NCI-H69 (cell line): ENCODE measurements at regions not wholly inside any gene's neighbourhood (a gene's known extent, or its start where the extent isn't known, plus 50 kb on each side); places are given as distances from the start of the nearest gene placed in this dataset.
A peak's percentile ranks its signal among the peaks of the same experiment; 100 is the strongest.

Experiments
- DNase-seq: peaks from one replicate; lab custom pipeline; 2025; lab: John Stamatoyannopoulos, UW

DNA sequence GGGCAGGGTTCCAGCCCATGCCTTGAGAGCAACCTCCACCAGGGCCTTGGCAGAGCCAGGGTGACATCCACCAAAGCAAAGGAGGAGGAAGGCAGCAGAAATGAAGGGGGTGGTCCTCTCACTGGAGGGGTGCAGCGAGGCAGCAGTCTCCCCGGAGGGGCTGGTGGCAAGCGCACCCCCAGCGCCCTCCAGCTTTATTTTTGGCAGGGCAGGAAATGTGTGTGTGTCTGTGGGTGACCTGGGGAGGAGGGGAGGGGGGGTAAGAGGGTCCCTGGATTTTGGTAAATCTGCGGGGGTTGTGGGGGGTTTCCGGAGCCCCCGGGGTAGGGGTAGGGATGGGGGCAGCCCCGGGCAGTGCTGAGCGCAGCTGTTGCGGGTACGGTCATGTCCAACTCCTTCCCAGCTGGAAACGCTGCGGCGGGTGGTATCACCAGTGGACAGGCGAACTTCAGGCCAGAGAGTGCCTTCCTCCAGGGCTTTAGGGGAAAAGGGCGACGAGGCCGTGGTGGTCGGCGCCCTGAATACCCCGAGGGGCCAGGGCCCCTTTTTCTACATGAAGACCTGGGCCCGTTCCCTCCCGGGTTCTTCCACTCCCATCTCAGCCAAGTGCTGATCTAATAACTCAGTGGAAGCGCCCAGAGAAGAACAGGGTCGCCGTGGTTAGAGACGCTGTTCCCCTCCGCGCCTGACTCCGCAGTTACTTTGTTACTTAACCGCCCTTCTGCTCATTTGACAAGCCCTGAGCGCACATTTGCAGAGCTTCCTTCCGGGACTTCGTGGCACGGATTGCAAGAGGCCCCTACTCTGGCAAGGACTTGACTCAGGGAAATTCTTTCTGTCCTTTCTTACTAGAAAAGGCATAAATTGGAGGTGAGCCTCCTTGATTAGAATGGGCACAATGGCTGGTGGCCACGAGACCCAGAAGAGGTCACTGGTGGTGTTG lies 55.2 kb downstream of the FOS start:
- DNase-seq: no peak

DNA sequence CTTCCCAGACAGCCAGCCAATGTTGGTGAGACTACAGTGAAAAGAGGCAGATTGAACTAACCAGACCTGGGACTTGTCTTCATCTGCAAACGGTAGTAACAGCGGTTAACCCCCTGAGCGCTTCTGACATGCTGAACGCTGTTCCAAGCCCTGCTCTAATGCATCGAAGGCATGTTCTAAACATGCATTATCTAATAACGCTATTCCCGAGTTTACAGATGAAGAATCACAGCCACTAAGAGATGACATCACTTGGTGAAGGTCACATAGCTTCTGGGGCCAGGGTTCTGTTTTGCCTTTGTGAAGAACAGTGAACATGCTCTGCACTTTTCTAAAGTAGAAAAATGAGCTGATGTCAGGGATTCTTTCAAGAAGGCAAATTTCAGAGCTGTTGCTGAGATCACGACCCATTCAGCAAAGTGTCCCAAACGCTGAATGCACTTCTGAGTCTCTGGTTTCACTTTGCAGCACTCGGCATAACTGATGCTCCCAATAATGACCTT lies 56.0 kb downstream of the FOS start:
- no peak for DNase-seq

DNA sequence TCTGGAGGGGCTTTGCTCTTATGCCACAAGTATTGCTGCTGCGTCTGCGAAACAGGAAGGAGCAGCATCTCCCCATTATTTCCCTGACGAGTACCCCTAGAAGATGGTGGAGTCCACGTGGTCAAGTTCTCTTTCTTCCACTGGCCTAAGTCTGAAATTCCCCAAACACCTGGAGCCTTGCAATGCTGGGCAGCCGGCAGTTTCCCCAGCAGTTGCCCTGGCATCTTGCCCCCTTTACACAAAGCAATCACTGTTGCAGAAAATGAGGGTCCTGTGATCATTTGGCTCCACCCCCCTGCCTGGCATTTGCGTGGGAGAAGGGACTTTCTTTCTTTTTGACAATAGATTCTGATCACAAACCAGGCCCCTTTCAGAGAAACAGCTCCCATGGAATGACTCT lies 56.9 kb downstream of the FOS start:
- peak; percentile 38 for DNase-seq

DNA sequence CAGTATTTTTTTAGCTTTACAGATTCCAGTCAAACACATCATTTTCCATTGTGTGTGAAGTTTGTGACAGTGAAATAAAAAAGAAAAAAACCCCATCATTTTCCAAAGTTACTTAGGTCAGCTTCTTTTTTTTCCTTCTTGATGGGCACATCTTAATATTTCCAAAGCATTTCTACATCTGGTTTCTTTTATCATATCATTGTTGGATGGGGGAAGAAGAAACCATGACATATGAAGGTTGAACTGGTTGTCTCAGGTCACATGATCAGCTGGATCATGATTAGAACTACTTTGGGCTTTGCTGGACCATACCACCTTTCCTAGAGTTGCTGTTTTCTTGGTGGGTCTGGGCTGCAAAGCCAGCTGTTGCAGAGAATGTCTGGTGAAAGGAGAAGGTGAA lies 59.8 kb downstream of the FOS start:
- DNase-seq: no peak

DNA sequence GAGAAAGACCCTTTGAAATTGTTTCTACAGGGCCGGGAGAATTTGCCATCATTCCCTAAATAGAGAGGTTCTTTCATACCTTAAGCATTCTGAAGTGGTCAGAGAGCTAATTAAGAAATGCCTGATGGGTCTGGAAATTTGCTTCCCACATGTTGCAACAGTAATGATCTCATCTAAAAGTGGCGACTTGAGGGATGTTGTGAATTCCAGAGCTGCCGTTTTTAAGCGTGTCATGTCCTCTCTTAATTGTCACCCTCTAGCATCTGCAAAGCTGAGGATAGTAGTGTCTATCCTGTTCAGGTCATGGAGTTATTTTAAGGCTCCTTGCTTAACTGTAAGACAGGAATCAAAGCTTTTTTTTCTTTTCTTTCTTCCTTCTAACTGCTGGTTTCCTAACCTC lies 60.4 kb downstream of the FOS start:
- no peak for DNase-seq

DNA sequence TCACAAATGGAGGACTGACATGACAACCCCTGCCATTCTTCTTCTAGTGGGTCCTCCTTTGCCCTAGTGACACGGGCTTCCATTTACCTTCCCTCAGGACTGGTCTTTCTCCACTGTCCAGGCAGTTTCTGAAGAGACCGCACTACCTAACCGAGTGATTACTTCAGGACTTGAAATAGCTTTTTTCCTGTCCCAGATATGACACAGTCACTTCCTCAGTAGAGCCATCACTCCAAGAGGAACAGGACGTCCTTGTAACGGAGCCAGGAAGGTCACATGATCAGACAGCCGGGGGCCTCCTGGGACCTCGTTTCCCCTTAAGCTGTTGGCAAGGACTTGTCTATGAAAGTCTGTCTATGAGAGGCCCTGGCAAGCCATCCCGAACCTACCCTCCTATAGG lies 62.3 kb downstream of the FOS start:
- no peak for DNase-seq

DNA sequence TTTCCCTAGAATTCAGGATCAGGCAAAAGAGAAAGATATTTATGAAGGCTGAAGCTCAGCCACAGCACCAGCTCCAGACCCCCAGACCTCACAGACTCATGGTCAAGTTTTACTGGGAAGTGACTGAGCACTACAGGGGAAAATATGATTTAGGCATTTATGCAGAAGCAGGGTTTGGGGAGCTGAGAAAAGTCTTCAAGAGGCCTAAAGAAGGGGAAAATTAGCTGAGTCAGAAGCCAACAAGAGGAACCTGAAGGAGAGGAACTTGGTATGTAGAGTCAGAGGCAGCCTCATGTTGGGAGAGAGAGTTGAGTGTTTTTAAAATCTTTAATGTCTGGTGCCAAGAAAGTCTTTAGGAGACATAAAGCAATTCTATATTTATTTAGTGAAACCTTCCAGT lies 63.0 kb downstream of the FOS start:
- no peak for DNase-seq

DNA sequence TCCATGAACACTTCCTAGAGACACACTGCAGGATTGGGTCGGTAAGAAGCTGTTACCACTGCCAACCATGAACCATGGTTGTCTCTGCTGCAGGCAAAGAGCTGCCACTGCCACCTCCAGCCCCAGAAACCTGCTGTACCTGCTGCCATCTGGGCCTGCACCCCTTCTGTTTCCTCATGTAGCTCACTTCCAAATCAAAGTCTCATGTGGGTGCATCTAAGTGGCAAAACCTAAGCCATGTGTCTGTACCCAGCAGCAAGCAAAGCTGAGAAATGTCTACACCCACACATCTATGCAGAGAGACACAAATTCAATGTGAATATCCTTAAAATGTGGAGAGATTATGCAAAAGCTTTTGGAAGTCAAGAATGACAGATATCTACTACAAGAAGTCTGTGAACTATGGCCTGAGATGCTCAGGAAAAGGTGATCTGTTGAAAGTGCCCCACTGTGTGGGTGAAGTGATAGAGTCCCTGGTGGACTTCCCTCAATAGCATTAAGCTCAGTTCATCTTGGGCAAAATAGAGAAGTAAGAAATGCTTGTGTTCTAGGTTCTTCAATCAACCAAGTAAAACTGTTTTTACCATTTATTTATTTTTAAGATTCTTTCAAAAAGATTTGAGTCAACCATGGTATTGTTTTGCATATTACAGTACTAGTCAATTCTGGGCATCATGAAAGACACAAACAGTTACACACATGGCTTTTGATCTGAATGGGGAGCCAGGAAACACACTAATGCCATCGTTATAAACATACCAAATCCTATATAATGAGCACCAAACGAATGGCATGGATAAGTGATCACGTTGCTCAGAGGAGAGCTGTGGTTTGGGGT lies 64.4 kb downstream of the FOS start:
- no peak for DNase-seq

DNA sequence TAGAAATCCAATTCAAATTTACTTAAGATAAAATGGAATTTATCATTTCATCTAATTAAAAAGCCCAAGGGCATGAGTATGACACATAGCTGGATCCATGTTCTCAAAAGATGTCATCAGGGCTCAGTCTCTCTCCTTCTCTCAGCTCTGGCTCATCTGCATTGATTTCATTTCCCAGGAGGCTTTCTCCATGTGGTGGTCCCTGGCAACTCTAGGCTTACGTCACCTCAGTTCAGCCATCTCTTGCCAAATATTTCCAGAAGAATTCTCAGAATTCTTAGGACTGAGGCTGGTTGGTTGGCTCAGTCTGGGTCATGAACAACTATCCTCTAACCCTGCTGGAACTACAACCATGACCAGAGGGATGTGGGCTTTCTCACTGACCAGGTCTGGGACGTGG lies 65.3 kb downstream of the FOS start:
- no peak for DNase-seq

DNA sequence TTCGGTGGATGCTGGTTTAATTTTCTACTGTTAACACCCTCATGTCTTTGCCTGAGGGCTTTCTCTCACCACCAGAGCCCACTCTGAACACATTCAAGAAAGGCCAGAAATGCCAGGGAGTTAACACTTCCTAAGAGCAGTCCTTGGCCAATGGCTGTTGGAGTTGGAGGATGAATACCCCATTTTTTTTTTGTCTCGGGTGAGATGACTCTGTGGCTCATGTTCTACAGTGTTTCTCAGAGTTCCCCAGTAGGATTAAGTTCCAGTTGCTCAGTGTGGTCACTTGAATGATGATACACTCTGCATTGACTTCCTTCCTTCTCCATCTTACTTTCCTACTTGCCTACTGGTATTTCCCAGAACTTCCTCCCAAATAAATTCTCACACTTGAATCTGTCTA lies 65.8 kb downstream of the FOS start:
- no peak for DNase-seq

DNA sequence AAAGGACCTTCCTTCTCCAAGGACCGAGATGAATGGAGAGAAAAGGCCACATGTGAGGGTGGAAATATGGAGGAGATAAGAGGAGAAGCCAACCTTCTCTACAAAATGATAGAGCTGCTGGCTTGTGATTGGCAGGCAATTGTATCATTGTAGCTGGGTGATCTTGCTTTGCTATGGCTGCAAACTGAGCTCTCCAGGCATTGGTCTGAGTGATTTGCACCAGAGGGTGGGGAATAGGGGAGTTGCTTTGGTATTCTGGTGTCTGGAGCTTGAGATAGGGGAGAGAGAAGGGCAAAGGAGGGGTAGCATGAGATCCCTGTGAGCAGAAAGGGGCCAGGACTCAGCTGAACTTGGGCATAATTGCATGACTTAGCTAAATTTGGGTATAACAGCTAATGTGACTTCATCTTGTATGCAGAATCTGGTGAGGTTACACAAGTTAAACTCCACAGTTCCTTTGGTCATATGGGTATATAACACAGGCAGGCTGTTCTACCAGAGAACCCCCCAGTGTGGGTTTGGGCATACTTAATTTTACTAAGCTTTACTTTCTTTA lies 72.0 kb downstream of the FOS start:
- DNase-seq: no peak

DNA sequence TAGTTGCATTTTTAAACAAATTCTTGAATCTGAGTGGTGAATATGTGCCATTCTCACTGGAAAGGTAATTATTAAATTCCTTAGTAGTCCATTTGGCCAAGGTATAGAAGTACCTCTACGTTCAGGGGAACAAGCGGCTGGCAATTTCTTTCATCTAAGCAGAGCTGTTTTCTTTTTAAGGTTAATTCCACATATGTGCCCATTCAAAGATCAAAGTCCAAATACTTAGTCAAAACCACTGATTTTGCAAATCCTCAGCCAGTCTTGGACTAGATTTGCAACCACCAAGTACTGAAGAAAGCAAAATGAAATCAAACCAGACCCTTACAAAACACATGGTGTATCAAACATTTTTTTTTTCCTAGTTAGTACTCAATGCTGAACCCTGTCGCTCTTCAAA lies 68.7 kb upstream of the JDP2 start:
- no peak for DNase-seq

DNA sequence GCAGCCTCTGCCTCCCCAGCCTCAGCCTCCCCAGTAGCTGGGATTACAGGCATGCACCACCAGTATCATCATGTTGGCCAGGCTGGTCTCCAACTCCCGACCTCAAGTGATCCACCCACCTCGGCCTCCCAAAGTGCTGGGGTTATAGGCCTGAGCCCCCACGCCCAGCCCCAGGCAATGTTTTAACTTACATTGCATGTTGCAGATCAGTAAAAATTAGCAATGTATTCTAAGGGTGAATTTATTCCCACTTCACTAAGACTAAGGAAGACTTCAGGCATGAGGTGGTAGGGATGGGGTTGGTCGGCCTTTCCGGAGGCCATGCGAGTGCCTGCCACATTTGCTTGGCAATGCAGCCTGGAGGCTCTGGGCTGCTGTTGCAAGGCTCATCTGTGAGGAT lies 66.8 kb upstream of the JDP2 start:
- DNase-seq: no peak

DNA sequence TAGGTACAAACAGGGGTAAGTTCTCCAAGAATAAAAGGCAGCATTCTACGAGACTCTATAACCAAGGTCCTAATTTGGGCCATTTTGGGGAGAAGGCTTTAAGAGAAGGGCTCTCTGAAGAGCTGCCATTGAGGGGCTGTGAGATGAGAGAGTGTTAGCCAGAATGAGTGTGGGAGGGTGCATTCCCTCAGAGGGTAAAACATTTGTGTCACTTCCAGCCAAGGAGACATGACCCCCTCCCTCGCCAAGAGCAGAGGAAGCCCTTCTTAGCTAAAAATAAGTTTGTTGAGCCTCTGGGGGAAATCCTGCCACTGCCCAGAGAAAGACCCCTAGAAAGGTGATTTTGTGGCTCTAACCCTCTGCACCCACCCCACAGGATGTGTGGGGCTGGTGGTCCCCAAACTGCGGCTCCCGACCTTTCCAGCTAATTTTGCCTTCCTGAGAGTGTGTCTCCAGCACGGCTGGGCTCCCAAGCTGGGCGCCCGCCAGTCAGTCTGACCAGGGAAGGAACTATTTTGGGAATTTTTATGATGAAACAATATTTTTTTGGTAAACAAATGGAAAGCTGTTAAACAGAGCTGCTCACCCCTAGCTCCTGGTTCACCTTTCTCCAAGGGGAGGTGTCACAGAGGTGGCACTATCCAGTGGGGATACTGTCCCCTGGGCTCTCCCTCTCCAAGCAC lies 65.9 kb upstream of the JDP2 start:
- DNase-seq: no peak

DNA sequence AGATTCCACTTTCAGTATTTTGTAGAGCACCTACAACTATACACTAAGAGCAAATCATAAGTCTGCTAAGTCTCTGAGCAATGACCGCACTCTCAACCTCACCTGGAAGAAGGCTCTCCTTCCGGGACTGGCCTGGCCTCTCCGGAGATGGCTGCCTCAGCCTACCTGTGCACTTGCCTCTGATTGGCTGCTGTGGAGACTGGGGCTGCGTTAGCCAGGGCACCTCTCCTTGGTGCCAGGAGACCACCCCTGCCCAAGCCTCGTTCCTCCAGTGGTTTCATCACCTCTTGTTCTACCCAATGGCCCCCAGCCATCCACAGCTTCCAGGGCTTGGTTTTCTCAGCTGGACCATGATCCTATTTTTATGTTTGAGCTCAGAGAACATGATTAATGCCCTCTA lies 64.7 kb upstream of the JDP2 start:
- DNase-seq: no peak

DNA sequence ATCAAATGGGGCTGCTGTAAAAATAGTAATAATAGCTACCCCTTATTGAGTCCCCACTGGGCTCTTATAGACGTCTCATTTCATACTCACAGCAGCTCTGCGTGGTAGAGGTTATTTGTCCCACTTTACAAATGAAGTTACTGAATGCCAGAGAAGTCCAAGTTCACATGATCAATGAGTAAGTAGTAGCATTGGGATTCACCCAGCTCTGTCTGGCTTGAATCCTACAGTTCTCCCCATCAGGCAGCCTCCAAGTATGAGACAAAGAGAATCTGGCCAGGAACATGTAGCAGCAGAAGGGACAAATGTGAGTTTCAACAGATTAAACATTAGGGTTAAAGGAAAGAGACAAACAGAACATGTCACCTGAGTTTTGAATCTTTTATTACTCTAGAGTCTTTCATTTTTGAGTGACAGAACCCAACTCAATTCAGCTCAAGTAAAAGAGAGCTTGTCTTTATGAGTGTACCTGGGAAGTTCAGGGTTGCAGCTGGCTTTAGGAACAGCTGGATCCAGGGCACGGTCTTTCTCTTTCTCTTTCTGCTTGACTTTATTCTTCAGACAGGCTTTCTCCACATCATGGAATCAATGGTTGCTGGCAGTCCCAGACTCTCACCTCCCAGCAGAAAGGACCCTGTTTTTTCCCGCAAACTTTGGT lies 64.1 kb upstream of the JDP2 start:
- no peak for DNase-seq

DNA sequence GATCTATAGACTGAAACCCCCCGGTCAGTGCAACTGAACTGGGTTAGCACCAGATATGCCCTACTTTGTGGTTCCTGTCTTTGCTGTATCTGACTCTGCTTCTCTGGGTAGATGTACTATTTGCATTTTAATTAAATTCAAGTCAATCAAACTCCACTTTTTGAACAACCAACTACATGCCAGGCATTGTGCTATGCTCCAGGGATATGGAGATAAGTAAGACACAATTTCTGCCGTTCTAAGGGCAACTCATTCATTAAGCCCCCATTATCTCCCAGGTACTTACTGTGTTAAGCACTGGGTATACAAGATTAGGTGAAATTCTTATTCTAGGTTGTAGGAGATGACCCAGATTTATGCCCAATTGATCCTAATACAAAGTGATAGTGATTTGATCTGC lies 62.7 kb upstream of the JDP2 start:
- DNase-seq: no peak

DNA sequence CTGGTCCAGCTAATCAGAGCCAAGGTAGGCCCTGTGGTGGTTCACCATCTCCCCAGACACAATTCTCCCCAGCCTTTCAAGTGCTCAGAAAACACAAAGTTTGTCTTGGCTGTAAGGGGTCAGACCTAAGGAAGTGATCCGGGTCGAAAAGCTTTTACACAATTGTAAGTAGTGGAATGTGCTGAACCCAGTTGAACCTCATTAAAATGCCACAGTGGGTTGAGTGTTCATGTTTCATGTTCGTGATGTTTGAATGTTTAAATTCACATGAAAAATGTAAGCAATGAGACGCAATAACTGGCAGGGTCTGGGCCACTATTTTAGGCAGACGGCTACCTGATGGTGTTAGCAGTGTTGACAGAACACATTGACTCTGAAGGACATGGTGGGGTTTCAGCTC lies 60.9 kb upstream of the JDP2 start:
- no peak for DNase-seq

DNA sequence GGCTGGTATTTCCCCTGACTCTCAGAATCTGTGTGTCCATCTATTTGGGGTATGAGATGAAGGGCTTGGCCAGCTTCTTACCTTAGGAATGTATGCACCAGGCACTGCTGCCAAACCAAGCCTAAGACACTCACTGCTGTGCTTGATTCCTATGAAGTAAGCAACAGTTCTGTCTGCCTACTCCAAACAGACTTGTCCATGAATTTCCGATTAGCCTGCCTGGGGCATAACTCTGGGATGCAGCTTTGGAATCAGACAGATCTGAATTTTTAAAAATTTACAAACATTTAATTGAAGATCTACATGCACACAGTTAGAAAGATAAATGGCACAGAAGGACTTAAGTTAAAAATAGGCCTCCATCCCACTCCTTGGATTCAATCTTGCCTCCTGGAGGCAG lies 59.5 kb upstream of the JDP2 start:
- no peak for DNase-seq

DNA sequence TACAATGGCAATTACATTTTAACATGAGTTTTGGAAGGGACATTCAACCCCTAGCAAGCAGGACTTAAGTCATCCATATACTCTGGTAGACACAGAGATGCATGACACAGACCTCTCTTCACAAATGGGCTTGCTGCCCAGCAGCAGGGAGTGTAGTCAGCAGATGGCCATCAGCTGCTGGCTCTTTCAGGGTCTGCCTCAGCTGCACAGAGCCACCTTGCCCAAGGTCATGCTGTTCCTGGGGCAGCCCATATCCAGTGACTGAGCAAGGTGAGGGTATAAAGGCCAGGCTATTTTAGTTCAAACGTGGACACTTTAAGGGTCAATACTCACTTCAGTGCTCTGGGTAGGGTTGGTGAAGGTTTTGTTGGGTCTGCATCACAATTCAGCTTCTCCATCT lies 58.3 kb upstream of the JDP2 start:
- DNase-seq: no peak

DNA sequence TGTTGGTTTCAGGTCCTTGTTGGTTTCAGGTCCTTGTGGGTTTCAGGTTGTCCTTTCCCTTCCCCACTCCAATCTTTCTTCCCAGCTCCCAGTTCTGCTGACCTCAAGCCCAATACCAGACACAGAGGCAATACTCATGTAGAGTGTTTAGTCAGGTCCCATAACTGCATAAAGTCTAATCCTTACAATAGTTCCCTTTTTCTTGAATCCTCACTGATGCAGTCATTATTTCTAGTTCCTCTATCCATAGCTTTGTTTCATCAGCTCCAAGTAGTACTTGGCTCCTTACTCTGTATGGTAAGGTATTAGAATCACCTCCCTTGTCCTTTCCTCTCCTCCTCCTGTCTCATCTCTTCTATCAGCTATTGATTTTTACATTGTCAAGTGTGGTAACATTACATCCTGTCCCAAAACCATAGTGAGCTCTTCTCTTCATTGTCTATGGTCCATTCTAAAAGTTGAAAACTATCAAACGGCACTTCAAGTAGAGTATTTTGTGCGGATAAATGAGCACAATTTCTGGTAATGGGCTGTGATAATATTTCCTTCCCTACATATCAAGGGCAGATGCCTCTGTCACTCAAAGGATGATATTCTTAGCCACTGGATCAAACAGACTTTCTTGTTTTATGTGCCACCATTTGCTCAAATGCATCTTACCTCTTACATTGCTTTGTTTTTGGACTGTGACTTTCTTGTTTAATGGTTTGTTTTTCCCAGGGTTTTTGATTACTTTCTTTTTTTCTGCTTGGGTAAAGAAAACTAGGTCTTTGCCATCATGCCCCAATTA lies 57.2 kb upstream of the JDP2 start:
- no peak for DNase-seq
